NT2/D1 (cell line): ENCODE measurements at regions not wholly inside any gene's neighbourhood (a gene's known extent, or its start where the extent isn't known, plus 50 kb on each side); places are given as distances from the start of the nearest gene placed in this dataset.

Source experiments
- DNase-seq: peaks from one replicate; pipeline ENCODE4 v3.0.0-alpha.2; 2011; ENCODE audit warnings: low read depth, low spot score
- H3K27me3 ChIP-seq: 2 replicates; pipeline ENCODE4 v1.6.0; 2011; ENCODE audit warnings: mild to moderate bottlenecking; ENCODE audit not compliant: insufficient read length, insufficient read depth
- H3K36me3 ChIP-seq: 2 replicates; pipeline ENCODE4 v1.6.1; 2011; ENCODE audit warnings: mild to moderate bottlenecking, low read length, mixed read lengths; ENCODE audit not compliant: insufficient read depth, insufficient read length
- H3K4me1 ChIP-seq: 2 replicates; pipeline ENCODE4 v1.5.1; 2011; ENCODE audit not compliant: insufficient read depth, insufficient read length
- H3K4me3 ChIP-seq: 2 replicates; pipeline ENCODE4 v1.5.1; 2011; ENCODE audit warnings: low read depth; ENCODE audit not compliant: insufficient read length
- H3K9ac ChIP-seq: 2 replicates; pipeline ENCODE4 v1.6.0; 2011; ENCODE audit warnings: low read depth; ENCODE audit not compliant: insufficient read length
- H3K9me3 ChIP-seq: 2 replicates; pipeline ENCODE4 v1.5.1; 2011; ENCODE audit warnings: mild to moderate bottlenecking, low read length; ENCODE audit not compliant: insufficient read depth
- SUZ12 ChIP-seq: IDR thresholded peaks from 2 replicates; pipeline ENCODE4 v1.6.1; 2011; ENCODE audit not compliant: insufficient read length, insufficient read depth; ENCODE audit errors: extremely low read depth
- YY1 ChIP-seq: IDR thresholded peaks from 2 replicates; pipeline ENCODE4 v1.6.1; 2011; ENCODE audit not compliant: insufficient read length, insufficient read depth
- ZNF274 ChIP-seq: IDR thresholded peaks from 2 replicates; pipeline ENCODE4 v1.6.1; 2011; ENCODE audit warnings: mild to moderate bottlenecking, low read depth, low read length

GRCh38 chr4:3676907-3677747, 89.1 kb upstream of the ADRA2C start:
- no peak for DNase-seq
- H3K27me3 ChIP-seq, result peaks cover 15% of the 10 kb centered on the region

GRCh38 chr4:3676196-3676595, 90.0 kb upstream of the ADRA2C start:
- peaks cover 19% of the 10 kb centered on the region for H3K4me1 ChIP-seq
- peaks cover 8% of the 10 kb centered on the region; the same call in 1 of the 2 replicates for H3K9me3 ChIP-seq
- TF ChIP-seq YY1 (no peak), ZNF274 (no peak)
- no peak for DNase-seq
- no peaks in the 10 kb centered on the region for H3K36me3 ChIP-seq
- peaks cover 15% of the 10 kb centered on the region for H3K27me3 ChIP-seq
- no peak overlapping the region for H3K4me3 ChIP-seq
- no peak overlapping the region for H3K9ac ChIP-seq

More at GRCh38 chr4:3676907-3677747, 89.1 kb upstream of the ADRA2C start:
- Histone ChIP-seq H3K36me3 (no peaks in the 10 kb centered on the region), H3K4me3 (no peak overlapping the region), H3K9me3 (peaks cover 8% of the 10 kb centered on the region; the same call in 1 of the 2 replicates), H3K4me1 (peaks cover 19% of the 10 kb centered on the region), H3K9ac (no peak overlapping the region)
- no peak for TF ChIP-seq ZNF274
- no peak for TF ChIP-seq YY1
- TF ChIP-seq SUZ12, result no peak

GRCh38 chr4:3675251-3676115, 90.7 kb upstream of the ADRA2C start:
- H3K9ac ChIP-seq, result no peak overlapping the region
- TF ChIP-seq SUZ12 (no peak), YY1 (no peak), ZNF274 (no peak)
- H3K4me3 ChIP-seq, result no peak overlapping the region
- H3K27me3 ChIP-seq, result peaks cover 17% of the 10 kb centered on the region
- no peak for DNase-seq
- no peaks in the 10 kb centered on the region for H3K36me3 ChIP-seq
- peaks cover 8% of the 10 kb centered on the region; the same call in 1 of the 2 replicates for H3K9me3 ChIP-seq
- peaks cover 15% of the 10 kb centered on the region for H3K4me1 ChIP-seq

- H3K36me3 ChIP-seq, result no peaks in the 10 kb centered on the region
- TF ChIP-seq ZNF274 (no peak), SUZ12 (no peak), YY1 (no peak)
- peaks cover 8% of the 10 kb centered on the region; the same call in 1 of the 2 replicates for H3K9me3 ChIP-seq
- no peak overlapping the region for H3K4me3 ChIP-seq
- H3K9ac ChIP-seq, result peak overlapping the region; percentile 27
- no peak for DNase-seq
- peaks cover 17% of the 10 kb centered on the region for H3K27me3 ChIP-seq
- H3K4me1 ChIP-seq, result peaks cover 13% of the 10 kb centered on the region
Measured at GRCh38 chr4:3674479-3674851, 91.7 kb upstream of the ADRA2C start.

- DNase-seq, result no peak
- Histone ChIP-seq H3K9me3 (peaks cover 8% of the 10 kb centered on the region; the same call in 1 of the 2 replicates), H3K27me3 (peaks cover 15% of the 10 kb centered on the region), H3K9ac (no peak overlapping the region), H3K4me1 (peaks cover 15% of the 10 kb centered on the region), H3K36me3 (no peaks in the 10 kb centered on the region), H3K4me3 (no peak overlapping the region)
- TF ChIP-seq YY1 (no peak), ZNF274 (no peak), SUZ12 (no peak)
Measured at GRCh38 chr4:3673716-3674478, 92.3 kb upstream of the ADRA2C start.

- peaks cover 15% of the 10 kb centered on the region for H3K4me1 ChIP-seq
- H3K9me3 ChIP-seq, result peaks cover 8% of the 10 kb centered on the region; the same call in 1 of the 2 replicates
- no peaks in the 10 kb centered on the region for H3K36me3 ChIP-seq
- no peak for DNase-seq
- no peak overlapping the region for H3K9ac ChIP-seq
- H3K27me3 ChIP-seq, result peaks cover 8% of the 10 kb centered on the region
- TF ChIP-seq SUZ12, result no peak
- TF ChIP-seq YY1, result no peak
- no peak for TF ChIP-seq ZNF274
- H3K4me3 ChIP-seq, result no peak overlapping the region
Measured at GRCh38 chr4:3673176-3673575, 93.0 kb upstream of the ADRA2C start.
